Stimulated activated CD4-positive, alpha-beta T cell treated with anti-CD3 and anti-CD28 coated beads, Interleukin-15, amount 100 ng/mL, for 1 hour (primary cell): ENCODE measurements at regions not wholly inside any gene's neighbourhood (a gene's known extent, or its start where the extent isn't known, plus 50 kb on each side); places are given as distances from the start of the nearest gene placed in this dataset.
"Not testable (repeated sequence)": the region's sequence is repeated elsewhere in the genome, so short reads cannot be mapped to it uniquely, and the experiment has no call there.

Experiments
- DNase-seq, 2 donors: peaks; one replicate each; pipeline ENCODE4 v3.0.0-alpha.2; 2020; ENCODE audit warnings: low read depth in 1 of 2, low spot score in 1 of 2

DNA sequence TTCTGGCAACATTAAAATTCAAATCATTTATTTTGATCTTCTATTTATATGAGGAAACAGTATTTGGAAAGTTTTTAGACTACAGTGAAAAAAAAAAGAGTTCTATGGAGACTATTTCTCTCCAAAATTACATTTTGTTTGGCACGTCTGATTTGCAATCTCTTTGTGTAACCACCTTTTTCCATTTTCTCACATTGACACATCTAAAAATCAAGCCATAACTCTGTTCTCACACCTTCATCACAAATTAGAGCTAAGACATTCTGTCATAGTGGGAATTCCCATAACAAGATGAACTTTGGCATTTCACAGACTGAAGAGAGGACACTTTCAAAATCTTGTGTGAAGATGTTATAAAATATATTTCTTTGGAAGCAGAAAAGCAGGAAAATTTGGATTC, 468.9 kb downstream of the GRIA2 start:
- no peak for DNase-seq

DNA sequence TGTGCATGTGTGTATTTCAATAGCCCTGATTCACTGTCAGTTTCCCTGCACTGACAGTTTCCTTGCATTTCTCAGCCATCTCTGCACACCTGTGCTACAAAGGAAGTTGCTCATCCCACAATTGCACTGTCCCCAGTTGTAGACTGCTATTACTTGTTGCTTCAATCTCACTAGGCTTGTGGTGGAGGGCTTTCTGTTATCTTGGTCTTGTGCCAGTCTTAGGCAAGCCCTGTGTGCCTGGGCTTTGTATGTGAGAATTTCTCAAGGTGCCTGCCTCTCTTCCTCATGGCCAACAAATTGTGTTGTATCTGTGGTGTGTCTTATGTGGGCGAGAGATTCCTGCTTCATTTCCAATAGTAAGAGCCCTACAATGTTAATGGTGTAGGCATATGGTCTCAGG, 467.4 kb downstream of the GRIA2 start:
- DNase-seq, result no peak

DNA sequence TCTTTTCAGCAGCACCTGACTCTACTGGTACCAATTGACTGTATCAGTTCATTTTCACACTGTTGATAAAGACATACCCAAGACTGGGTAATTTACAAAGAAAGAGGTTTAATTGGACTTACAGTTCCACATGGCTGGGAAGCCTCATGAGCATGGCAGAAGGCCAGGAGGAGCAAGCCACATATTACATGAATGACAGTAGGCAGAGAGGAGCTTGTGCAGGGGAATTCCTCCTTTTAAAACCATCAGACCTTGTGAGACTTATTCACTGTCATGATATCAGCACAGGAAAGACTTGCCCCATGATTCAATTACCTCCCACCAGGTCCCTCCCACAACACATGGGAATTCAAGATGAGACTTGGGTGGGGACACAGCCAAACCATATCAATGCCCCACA, 458.8 kb downstream of the GRIA2 start:
- DNase-seq, result not testable (repeated sequence)

DNA sequence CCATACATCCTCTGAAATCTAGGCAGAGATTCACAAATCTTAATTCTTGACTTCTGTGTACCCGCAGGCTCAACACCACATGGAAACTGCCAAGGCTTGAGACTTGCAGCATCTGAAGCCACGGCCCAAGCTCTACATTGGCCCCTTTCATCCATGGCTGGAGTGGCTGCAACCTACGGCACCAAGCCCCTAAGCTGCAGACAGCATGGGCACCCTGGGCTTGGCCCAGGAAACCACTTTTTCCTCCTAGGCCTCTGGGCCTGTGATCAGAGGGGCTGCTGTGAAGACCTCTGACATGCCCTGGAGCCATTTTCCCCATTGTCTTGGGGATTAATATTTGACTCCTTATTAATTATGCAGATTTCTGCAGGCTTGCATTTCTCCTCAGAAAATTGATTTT, 457.9 kb downstream of the GRIA2 start:
- no peak for DNase-seq

DNA sequence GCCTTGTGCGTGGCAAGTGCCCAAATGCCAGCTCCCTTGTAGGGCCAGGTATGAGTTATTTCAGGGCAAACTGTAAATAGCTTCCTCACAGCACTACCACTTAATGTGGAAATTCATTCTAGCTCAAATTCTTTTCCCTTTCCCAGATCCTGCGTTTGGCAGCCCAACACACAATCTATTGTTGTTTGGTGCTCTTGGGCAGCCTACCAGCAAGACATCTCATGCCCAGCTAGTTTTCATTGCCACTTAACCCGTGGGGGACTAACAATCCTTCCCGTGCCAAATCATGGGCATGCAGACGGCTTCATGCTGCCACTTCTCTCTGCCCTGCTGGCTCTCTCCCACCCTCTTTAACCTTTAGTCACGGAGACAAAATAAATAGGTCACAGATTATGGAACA, 454.2 kb downstream of the GRIA2 start:
- DNase-seq, result no peak

DNA sequence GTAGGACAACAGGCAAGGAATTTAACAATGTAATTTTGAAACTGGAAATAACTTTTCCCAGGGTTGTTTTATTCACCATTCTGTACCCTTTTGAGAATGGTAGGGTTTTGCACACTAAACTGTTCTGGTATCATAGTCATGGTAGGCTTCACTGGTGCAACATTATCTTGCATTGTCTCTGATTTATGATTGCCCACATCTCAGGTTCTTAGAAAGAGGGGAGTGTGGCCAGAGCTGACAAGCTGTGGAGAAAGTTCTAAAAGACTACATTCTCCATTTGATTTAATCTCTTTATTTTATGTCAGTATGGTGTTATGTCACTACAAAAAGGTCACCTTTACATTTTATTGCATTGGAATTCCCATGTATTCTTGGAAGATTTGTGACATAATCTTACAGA, 447.3 kb downstream of the GRIA2 start:
- DNase-seq, result no peak

DNA sequence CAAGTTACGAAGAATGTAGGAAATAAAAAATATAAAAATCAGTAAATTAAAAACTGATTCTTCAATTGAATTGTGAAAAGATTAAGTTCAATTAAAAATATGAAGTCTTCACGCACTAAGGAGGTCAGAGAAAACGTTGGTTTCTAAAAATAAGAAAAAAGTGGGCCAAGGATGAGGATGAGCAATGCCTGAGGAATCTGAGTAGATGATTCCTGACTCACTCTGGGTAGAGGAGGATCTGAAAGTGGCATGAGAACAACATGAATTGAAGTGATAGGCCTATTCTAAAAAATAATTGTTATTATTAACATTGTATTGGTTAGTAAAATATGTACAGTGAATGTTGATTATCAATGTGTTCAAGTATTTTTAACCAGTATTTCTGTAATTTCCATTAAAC, 444.2 kb downstream of the GRIA2 start:
- no peak for DNase-seq

DNA sequence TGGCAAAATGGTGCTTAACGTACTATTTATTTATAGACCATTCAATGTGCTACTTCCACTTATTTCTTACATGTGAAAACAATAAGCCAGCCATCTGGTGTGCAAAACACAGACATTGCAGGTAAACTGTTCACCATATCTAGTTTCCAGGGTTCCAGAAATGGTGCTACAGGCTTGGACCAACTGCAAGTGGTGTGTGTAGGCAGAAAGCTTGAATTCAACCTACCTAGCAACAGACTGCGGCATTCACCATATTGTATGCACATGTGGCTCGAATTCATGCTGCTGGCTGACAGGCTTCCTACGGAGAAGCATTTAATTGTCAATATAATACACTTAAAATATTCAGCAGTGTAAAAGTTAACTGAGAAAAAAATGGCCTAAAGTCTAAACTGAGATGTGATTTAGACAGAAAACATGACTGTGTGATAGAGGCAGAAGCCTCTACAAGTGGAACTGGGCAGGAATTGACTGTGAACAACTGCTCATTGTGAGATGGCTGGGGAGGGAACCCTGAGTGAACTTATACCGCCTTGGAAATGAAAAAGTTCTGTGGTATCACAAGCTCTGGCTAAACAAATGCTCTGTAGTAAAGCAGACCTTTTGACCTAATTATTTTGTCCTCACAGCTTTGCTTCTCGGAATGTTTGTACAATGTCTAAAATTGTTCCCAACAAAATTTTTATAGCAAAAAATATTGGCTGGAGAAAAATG, 434.7 kb downstream of the GRIA2 start:
- DNase-seq, result no peak

DNA sequence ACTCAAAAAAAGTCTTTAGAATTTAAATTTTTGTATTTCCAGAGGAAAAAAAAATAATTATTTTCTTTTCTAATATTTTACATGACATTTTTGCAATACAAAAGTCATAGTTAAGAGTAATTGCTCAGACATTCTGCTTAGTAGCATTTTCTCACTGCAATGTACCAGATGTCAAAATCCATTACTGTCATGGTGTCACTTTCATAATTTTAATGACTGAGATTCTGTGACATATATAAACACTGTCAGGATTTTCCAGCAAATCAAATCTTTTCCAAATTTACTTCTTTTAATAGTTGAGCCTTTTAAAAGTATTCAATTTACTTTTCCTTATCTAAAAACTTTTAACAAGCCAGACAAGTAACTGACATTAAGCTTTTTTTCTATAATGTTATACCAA, 422.7 kb downstream of the GRIA2 start:
- no peak for DNase-seq

DNA sequence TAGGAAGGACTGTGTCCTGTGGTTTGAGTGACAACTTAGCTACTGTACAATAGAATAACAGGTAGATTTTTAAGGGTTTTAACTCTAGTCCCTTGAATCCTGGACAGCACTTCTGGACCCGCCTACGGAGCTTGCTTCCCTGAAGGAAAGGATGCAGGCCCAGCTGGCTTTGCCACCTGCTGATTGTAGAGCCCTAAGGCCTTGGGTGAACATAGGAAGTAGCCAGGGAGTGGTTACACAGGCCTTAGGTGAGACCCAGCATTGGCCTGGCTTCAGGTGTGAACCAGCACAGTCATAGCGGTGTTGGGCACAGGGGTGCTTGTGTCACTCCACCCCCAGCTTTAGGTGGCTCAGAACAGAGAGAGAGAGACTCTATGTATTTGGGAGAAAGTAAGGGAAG, 413.5 kb downstream of the GRIA2 start:
- DNase-seq, result no peak

DNA sequence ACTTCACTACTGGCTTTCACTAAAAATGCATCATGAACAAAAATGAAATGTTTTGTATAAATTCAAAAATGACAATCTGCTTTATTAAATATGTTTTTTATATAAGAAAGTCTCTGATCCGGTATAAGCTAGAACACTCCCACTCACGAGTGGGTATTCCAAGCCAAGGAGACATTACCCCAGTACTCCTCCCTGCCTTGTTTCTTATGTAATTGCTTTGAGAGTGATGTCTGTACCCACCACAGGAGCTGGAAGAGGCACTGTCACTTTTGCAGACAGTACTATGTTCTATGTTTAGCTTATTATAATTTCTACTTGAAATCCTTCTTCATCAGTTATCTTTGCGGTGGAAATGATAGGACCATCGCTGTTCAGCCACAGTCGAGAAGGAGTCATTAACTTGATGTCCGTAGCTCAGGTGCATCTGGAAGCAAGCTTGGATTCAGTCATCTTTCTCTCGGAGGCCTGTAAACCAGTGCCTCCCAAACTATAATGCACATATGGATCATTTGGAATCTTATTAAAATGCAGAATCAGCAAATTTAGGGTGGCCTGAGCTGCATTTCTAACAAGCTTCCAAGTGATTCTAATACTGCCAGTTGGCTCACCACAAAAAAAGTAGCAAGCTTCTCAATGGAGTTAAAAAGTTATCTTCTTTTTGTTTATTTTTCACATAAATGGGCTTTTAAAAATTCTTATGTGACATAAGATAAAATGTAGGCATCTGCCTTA, 396.4 kb downstream of the GRIA2 start:
- DNase-seq, result no peak

DNA sequence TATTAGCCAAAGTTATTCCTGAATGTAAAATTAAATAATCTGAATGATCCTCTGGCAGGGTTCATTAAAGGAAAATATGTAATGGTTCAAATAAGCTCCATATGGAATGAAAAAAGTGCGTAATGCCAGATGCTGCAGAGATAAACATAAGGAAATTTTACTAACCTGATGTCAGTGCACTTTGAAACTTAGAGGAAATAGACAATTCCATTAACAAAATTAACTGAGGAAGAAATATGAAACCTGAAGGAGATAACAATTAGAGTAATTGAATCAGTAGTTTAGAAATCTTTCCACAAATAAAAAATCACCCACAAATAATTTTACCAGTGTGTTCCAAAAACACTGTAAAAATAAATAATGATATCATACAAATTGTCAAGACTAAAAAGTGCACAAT, 387.5 kb downstream of the GRIA2 start:
- DNase-seq, result no peak

DNA sequence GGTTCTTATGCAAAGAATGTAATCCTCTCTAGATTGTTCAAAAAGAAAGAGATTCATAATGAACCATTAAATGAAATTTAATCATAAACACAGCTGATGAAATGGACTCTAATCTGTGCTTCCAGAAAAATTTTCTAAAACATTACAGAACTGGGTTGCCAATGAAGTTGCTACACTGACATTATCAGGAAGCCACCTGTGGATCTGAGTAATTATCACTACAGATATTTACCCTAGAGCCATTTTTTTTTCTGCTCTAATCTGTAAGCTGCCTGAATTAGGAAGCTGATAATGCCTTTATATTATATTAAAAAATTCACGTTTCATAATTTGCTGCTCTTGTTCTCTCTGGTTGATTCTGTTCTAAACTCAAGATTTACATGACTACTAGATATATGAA, 380.1 kb downstream of the GRIA2 start:
- DNase-seq, result no peak

DNA sequence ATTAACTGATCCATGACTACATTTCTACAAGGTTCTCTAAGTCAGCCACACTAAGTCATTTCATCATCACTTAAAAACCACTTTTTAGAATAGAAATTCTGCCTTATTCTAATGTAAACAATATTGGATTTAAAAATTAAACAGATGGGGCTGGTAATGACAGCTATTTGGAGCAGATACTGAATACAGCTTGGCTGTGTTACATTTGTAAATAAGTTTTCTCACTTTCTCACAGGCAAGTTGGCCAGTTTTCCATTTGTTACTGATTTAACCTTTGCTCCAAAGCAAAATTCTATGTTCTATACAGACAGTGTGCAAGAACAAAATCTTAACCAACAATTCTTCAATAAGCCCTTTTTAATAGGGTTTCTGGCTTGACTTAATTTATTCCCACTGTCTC, 370.7 kb downstream of the GRIA2 start:
- no peak for DNase-seq

DNA sequence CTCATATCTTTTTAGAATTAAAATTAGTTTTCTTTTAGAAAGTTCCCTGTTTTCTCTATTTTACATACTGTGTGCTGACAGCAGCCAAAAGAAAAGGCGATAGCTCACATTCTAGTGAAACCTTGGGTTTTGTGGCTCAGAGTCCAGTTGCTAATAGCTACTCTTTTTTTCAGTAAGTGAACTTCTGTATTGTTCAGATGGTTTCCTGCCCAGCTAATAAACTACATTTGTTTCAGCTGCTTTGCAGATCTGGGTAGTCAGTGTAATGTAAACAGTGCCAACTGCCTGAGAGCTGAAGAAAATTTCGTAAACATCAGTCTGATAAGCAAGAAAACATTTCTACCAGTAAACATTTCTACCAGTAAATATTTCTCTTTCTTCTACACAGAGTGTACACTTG, 370.2 kb downstream of the GRIA2 start:
- no peak for DNase-seq

DNA sequence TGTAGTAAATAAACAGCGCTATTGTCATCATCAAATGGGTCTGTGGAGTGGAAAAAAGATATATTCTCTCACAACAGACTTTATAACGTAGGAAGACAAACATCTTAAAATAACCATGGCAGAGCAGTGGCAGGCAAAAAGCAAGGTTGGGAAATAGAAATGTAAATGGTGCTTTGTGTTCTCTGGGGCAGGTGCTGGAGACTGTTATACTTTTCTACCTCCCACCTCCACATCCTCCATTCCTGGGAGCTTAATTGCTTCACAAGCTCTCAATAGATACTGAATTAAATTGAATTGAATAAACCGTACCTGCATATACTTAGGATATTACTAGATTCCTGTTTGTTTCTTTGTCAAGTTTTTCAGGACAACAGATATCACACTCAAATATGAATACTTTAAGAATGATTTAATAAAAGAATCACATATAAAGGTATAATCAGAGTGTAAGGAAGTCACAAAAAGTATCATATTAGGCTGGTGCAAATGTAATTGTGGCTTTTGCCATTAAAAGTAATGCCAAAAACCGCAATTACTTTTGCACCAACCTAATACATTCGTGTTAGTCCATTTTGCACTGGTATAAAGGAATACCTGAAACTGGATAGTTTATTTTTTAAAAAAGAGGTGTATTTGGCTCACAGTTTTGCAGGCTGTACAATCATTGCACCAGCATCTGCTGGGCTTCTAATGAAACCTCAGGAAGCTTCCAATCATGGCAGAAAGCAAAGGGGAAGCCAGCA, 367.3 kb downstream of the GRIA2 start:
- no peak for DNase-seq

DNA sequence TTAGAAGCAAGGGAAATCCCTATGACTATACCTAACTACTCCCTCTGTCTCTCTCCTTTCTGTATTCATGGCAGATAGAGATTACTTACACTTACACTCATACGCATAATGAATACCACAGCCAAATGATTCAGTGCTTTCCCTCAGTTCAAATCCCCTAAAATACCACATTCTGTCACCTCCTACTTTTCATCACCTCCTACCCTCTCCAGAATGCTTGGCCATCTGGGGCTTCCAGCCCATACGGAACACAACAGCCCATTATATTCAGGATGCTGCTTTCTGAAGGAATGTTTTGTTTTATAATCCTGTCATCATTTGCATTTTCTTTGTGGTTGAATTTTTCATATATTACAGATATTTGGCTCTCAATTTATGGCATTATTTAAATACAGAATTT, 361.6 kb downstream of the GRIA2 start:
- DNase-seq, result no peak

DNA sequence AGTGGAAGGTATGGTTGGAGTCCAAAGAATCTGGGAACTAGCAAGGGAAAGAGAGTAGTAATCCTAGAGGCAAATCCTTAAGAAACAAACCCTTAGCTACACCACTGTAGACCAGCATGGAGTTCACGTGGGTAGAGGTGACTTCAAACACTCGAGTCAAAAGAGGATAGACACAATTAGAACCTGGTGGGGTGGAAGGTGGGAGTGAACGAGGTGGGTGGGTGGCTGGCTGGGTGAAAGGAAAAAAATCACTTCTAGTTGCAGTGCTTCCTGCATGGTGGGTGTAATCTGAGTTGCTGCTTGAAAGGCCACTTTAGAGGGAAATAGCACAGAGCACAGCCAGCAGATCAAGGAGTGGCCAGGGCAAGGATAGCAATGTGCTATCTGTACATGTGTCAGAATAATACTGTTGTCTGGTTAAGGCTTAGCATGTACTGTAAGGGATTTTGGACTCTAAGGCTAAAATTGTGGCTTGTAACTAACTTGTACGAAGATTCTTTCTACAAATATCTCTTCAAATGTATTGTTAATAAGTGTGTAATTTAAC, 356.2 kb downstream of the GRIA2 start:
- no peak for DNase-seq

DNA sequence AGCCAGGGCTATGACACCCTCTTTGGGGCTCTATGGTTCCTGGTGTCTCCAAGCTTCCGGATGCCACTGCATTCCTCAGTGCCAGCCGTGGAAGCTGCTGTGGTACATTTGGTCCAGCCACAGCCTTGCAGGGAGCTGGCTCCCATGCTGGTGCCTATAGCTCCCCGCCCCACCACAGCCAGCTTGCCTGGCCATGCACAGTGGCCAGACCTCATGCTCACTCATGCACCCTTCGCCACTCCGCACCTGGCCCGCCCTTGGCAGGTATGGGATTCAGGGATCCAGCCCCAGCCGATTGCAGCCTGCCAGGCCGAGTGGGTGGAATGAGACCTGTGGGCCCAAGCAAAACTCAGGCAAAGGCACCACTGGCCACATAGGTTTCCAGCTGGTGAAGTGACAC, 354.8 kb downstream of the GRIA2 start:
- no peak for DNase-seq

DNA sequence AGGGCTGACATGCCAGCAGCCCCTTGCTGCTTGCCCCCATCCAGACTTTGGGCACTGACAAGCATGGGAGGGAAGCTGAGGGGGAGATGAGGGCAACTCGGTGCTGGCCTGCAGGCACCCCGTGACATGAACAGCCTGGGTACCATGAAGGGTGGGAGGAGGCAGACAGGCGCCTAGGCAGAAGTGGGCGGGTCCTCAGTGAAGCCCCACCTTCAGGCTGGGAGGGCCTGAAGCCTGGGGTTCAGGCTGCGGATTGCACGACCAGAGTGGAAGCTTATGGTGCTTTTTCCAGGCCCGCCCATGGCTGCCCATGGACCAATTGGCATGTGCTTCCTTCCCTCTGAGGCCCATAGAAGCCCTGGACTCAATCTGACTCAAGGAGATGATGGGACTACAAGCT, 354.1 kb downstream of the GRIA2 start:
- no peak for DNase-seq

DNA sequence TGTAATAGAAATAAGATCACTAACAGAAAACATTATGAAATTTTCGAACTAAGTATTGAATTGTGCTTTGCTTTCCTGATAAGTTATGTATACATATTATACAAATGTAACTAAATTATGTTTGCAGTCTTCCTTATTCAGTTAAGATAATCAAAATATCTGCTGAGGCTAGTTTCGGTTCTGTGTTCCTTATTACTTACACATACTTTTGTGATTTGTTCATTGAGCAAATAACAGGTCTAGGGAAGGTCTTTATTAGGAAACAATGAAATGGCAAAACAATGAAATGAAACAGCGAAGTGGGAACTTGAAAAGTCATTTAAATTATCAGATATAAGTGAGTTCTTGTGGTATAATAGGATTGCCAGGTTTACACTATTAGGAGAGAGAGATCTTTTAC, 352.4 kb downstream of the GRIA2 start:
- no peak for DNase-seq

DNA sequence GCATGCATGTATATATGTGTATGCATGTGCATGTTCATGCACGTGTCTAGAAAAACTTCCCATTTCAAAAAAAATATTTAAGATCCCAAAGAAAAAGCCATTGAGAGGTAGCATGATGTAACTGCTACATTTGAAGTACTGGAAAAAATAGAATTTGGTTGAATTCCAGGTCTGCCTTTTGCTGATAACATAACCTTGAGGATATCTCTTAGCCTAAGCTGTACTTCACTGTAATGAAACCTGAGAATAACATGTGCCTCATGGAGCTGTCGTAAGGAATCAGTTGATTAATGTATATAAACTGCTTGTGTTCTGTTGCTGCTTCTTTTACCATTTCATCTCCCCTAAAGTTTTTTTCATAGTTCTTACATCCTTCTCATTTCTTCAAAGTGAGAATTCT, 351.8 kb downstream of the GRIA2 start:
- no peak for DNase-seq
